ENCODE measurements at regions not wholly inside any gene's neighbourhood (a gene's known extent, or its start where the extent isn't known, plus 50 kb on each side); places are given as distances from the start of the nearest gene placed in this dataset.

- TF ChIP-seq CTCF (IDR thresholded peaks at IDR 0.05) (no peak), POLR2AphosphoS5 (IDR thresholded peaks at IDR 0.05; ENCODE audit: low read depth, low read length) (no peak), SIN3A (IDR thresholded peaks at IDR 0.05; ENCODE audit: borderline replicate concordance, insufficient read depth, low read depth, low read length) (no peak), REST (IDR thresholded peaks at IDR 0.05; ENCODE audit: insufficient read depth in 1 of 2, low read depth in 2 of 2, low read length in 1 of 2) (no peak), TCF7L2 (IDR thresholded peaks at IDR 0.05; ENCODE audit: low read depth, low read length) (no peak)
Measured at GRCh38 chr16:63373744-63374143, 1337.5 kb upstream of the CDH8 start.
